GM18858 (cell line): ENCODE measurements at regions not wholly inside any gene's neighbourhood (a gene's known extent, or its start where the extent isn't known, plus 50 kb on each side); places are given as distances from the start of the nearest gene placed in this dataset.
"Not testable (repeated sequence)": the region's sequence is repeated elsewhere in the genome, so short reads cannot be mapped to it uniquely, and the experiment has no call there.

Experiments used
- ATAC-seq: cut with Tn5 transposase; IDR thresholded peaks from one replicate; pipeline ENCODE4 v1.9.1; 2021; ENCODE audit not compliant: unreplicated experiment

- ATAC-seq, result not testable (repeated sequence)
Observed at GRCh38 chr10:76815505-76815904, 822.1 kb downstream of the KCNMA1 start.

GRCh38 chr10:76811430-76811829 lies 826.2 kb downstream of the KCNMA1 start:
- no peak for ATAC-seq

GRCh38 chr10:76788452-76788811 lies 849.2 kb downstream of the KCNMA1 start:
- ATAC-seq, result no peak

- ATAC-seq, result no peak
Observed at GRCh38 chr10:76787746-76788451, 849.7 kb downstream of the KCNMA1 start.

- no peak for ATAC-seq
Observed at GRCh38 chr10:76786504-76787072, 851.0 kb downstream of the KCNMA1 start.

- no peak for ATAC-seq
Observed at GRCh38 chr10:76784076-76784475, 853.5 kb downstream of the KCNMA1 start.

- no peak for ATAC-seq
Observed at GRCh38 chr10:76779796-76780301, 857.8 kb downstream of the KCNMA1 start.

GRCh38 chr10:76778914-76779795 lies 858.5 kb downstream of the KCNMA1 start:
- no peak for ATAC-seq

GRCh38 chr10:76774987-76775603 lies 862.5 kb downstream of the KCNMA1 start:
- ATAC-seq, result no peak

GRCh38 chr10:76769582-76769981 lies 868.0 kb downstream of the KCNMA1 start:
- ATAC-seq, result no peak

- ATAC-seq, result no peak
Observed at GRCh38 chr10:76769161-76769560, 868.4 kb downstream of the KCNMA1 start.

- ATAC-seq, result no peak
Observed at GRCh38 chr10:76766682-76767081, 870.9 kb downstream of the KCNMA1 start.

GRCh38 chr10:76764921-76765320 lies 872.7 kb downstream of the KCNMA1 start:
- ATAC-seq, result not testable (repeated sequence)

- no peak for ATAC-seq
Observed at GRCh38 chr10:76764177-76764576, 873.4 kb downstream of the KCNMA1 start.

- no peak for ATAC-seq
Observed at GRCh38 chr10:76763376-76763775, 874.2 kb downstream of the KCNMA1 start.

- ATAC-seq, result no peak
Observed at GRCh38 chr10:76759681-76760080, 877.9 kb downstream of the KCNMA1 start.

- no peak for ATAC-seq
Observed at GRCh38 chr10:76743169-76743568, 894.4 kb downstream of the KCNMA1 start.

- no peak for ATAC-seq
Observed at GRCh38 chr10:76740514-76740913, 897.1 kb downstream of the KCNMA1 start.

- ATAC-seq, result no peak
Observed at GRCh38 chr10:76738991-76739390, 898.6 kb downstream of the KCNMA1 start.

- no peak for ATAC-seq
Observed at GRCh38 chr10:76736815-76737618, 900.6 kb downstream of the KCNMA1 start.
